ENCODE measurements at regions not wholly inside any gene's neighbourhood (a gene's known extent, or its start where the extent isn't known, plus 50 kb on each side); places are given as distances from the start of the nearest gene placed in this dataset.
"Not testable (repeated sequence)": the region's sequence is repeated elsewhere in the genome, so short reads cannot be mapped to it uniquely, and the experiment has no call there.

GRCh38 chr1:168490306-168490705 is 53.5 kb downstream of the XCL2 start:
- no peak for DNase-seq

DNA sequence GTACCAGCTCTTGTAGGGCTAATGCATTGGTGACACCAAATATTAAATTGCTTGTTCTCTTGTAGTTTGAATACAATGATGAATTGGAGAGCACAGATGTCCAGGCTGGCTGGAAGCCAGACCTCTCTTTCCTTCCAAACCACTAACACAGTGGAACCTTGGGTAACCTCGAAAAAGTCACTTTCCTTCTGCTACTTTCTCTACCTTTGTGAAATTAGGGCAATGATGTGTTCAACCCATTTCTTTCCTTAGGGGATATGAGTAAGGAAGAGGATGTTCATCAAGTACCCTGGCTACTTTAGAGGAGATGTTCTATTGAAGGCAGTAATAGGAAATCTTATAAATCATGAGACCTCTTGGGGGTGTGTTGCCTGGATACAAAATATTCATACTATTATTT is 55.7 kb downstream of the XCL2 start:
- no peak for DNase-seq

- not testable (repeated sequence) for DNase-seq
Observed at GRCh38 chr1:168486820-168487219, 57.0 kb downstream of the XCL2 start.

- DNase-seq: no peak
Observed at GRCh38 chr1:168485048-168485447, 58.7 kb downstream of the XCL2 start.

GRCh38 chr1:168484083-168484482 is 59.7 kb downstream of the XCL2 start:
- no peak for DNase-seq

DNA sequence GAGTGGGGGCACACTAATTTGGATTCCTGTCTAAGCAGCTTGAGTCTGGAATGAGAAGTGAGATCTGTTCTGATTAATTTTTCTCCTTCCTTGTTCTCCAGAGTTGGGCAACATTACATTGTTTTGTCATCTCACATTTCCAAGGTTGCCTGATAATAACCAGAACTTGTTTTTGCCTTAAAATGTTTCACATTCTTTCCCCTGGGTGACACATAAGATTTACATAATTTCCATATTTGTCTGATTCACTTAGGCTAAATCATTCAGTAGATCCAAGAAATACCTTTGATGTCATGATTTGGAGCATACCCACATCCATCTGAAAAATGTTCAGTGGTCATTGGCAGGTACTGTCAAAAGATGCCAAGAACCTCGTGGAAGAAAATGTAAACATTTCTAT is 60.3 kb downstream of the XCL2 start:
- no peak for DNase-seq

DNA sequence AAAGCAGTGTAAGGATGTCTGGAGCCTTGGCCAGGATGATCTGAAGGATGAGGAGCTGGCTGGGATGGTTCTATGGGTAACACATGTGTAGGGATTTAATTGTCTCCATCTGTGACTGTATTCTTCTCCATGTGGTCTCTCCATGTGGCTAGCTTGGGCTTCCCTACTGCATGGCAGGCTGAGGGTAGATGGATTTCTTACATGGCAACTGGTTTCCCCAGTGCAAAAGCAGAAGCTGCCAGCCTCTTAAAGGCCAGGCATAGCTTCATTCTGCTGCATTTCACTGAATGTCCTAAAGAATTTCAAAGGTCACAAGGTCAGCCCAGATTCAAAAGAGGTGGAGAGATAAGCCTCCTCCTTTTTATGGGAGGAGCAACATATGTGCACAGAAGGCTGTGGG is 61.7 kb downstream of the XCL2 start:
- DNase-seq: no peak

DNA sequence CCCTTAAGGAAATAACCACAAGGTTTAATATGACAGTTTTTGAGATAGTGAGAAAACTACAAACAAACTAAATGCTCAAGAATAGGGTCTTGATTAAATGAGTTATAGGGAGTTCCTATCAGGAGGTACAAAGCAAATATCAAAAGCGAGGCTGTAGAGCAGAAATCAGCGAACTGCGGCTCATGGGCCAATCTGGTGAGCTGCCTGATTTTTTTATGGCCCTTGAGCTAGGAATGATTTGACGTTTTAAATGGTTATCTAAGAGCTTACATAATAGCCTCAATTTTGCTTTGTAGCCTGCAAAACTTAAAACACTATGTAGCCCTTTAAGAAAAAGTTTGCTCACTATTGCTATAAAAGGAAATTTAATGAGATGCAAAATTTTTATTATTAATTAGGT is 62.2 kb downstream of the XCL2 start:
- DNase-seq: no peak

GRCh38 chr1:168480997-168481396 is 62.8 kb downstream of the XCL2 start:
- DNase-seq: no peak

GRCh38 chr1:168477792-168478191 is 66.0 kb downstream of the XCL2 start:
- DNase-seq: no peak

GRCh38 chr1:168476588-168477385 is 67.0 kb downstream of the XCL2 start:
- DNase-seq: no peak

DNA sequence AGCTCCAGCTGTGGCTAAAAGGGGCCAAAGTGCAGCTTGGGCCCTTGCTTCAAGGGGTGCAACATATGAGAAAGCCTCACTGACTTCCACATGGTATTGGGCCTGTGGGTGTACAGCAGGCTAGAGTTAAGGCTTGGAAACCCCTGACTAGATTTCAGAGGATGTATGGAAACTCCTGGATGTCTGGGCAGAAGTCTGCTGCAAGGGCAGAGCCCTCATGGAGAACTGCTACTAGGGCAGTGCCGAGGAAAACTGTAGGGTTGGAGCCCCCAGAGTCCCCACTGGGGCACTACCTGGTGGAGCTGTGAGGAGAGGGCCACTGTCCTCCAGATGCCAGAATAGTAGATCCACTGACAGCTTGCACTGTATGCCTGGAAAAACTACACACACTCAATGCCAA is 69.5 kb downstream of the XCL2 start:
- no peak for DNase-seq

- DNase-seq: no peak
Observed at GRCh38 chr1:168473126-168473525, 70.7 kb downstream of the XCL2 start.

- DNase-seq: peak in 1 of 2 experiments; percentile 5
Observed at GRCh38 chr1:168472223-168472622, 71.6 kb downstream of the XCL2 start.

GRCh38 chr1:168470901-168471431 is 72.8 kb downstream of the XCL2 start:
- DNase-seq: peak in 1 of 2 experiments; percentile 8

GRCh38 chr1:168469690-168470089 is 74.1 kb downstream of the XCL2 start:
- no peak for DNase-seq

DNA sequence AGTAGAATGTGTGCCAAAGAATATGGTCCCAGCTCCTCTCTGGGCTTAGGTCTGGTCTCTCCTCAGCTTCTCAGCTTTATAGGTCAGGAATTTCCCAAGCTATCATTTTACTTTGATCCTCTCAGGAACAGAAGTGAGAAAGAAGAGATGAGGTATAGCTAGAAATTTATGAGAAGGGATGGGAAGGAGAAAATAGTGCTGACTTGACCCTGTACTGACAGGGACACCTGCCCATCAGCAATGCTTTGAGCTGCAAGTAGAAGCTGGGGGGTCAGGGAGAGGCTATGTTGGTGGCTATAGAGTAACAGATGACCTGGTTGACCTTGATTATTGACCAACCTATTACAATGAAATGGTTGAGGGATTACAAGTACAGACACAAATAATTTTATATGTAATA is 75.0 kb downstream of the XCL2 start:
- DNase-seq: no peak

- DNase-seq: no peak
Observed at GRCh38 chr1:168468042-168468809, 75.6 kb downstream of the XCL2 start.

DNA sequence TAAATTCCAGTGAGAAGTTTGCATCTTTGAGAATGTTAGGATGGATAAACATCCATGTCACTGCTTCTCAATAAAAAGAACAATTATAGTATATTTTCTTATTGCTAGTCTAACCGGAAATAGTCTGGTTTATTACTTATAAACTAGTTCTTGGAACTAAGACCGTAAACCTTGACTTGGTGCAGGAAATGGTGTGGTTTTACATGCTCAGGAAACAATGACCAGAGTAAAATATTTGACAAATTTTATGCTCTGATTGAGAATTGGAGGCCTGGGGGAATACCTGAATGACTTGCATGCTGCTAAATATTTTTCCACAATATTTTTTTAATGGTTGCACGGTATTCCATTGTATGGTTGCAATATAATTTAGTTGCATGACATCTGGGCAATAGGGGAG is 76.3 kb downstream of the XCL2 start:
- no peak for DNase-seq

DNA sequence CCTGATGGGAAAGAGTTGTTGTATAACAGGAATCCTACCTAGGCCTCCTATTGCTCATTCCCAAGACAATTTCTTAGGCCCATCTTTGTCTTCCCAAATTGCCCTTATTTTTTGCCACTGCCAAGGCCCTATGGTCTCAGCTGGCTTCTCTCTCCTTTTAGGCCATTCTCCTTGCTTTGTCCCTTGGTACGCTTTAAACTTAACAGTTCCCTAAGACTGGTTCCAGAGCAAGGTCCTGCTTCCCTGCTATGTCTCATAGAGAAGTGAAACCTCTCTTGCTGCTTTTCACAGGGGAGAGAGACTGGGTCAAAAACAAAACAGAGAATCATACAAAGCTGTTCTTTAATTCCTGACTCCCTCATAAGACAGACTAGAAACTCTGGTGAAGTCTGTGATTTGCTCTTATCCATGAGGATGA is 77.1 kb downstream of the XCL2 start:
- DNase-seq: no peak

DNA sequence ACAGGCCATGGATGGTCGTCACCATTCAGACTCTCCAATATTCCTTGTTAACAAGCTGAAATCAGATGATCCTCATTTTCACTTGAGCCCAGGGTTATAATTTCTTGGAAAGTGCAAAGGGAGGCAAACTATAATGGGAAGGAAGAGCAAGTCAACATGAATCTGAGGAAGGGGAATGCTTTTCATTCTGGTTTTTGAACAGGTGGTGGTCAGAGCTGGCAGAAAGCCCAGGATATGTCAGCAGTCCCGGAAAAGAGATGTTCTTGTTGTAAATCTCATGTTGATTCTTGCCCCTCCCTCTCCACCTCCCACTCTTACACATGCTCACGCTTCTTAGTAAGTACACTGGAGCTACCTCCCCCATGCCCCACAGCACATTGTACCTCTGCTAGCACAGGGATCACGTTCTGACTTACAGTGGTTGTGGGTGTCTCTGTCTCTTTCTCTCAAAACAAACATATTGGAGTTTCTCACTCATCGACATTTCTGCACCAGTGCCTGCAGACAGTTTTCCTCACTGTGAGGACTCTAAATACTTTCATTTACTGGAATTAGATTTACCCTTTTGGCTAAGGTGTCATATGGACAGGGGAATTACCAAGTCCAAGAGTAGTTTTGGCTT is 77.6 kb downstream of the XCL2 start:
- DNase-seq: peak in 1 of 2 experiments; percentile 39

GRCh38 chr1:168461108-168461507 is 82.7 kb downstream of the XCL2 start:
- not testable (repeated sequence) for DNase-seq

DNA sequence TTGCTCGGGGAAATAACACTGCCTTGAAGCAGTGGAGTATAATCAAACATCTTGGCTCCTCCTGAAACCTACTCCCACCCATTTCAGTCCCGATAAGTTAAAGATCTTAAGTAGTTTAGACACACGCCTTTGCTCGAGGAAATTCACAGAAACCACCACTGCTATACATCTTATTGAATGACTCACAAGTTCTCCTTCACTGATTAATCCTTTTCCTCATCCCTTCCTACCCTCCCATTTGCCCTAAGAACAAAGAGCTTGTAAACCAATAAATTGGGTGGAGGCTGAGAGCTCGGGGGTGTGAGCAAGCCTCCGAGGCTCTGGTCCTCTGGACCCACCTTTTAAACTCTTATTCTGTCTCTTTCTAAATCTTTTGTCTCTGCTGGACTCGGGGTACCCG is 86.5 kb downstream of the XCL2 start:
- DNase-seq: not testable (repeated sequence)

DNA sequence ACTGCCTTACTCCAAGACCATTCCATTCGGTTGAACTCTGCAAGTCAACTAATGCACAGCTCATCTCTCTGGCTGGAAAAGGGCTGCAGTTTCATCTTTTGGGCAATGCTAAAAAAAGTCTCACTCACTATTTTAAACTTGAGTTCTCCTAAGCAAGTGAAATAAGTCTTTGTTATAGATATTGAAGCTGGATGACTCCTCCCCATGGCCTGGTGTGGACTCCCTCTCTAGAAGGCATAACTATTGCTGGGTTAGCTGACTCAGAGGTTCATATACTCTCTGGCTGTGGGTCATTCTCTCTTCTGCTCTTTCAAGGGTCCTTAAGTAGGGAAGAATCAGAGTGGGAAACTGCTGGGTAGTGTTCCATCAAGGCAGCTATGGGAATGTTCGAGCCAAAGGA is 88.0 kb downstream of the XCL2 start:
- no peak for DNase-seq

All from NCI-H1930 (cell line).